NCI-H510A treated with DMSO at 0.1 percent for 48 hours (cell line): ENCODE measurements at regions not wholly inside any gene's neighbourhood (a gene's known extent, or its start where the extent isn't known, plus 50 kb on each side); places are given as distances from the start of the nearest gene placed in this dataset.

ENCODE experiments used
- DNase-seq: peaks from one replicate; lab custom pipeline; 2025; lab: John Stamatoyannopoulos, UW

GRCh38 chr2:157934684-157935377, 58.7 kb upstream of the ACVR1 start:
- no peak for DNase-seq

GRCh38 chr2:157933160-157933920, 57.2 kb upstream of the ACVR1 start:
- no peak for DNase-seq

GRCh38 chr2:157932480-157933159, 56.5 kb upstream of the ACVR1 start:
- peak; percentile 8 for DNase-seq

GRCh38 chr2:157931542-157931941, 55.4 kb upstream of the ACVR1 start:
- DNase-seq = no peak

- DNase-seq = no peak
Measured at GRCh38 chr2:157930728-157931127, 54.6 kb upstream of the ACVR1 start.

GRCh38 chr2:157929871-157930667, 53.9 kb upstream of the ACVR1 start:
- DNase-seq = no peak

- DNase-seq = no peak
Measured at GRCh38 chr2:157928372-157928771, 52.2 kb upstream of the ACVR1 start.

GRCh38 chr2:157927155-157927554, 51.0 kb upstream of the ACVR1 start:
- DNase-seq = no peak
